ENCODE measurements at regions not wholly inside any gene's neighbourhood (a gene's known extent, or its start where the extent isn't known, plus 50 kb on each side); places are given as distances from the start of the nearest gene placed in this dataset.

DNA sequence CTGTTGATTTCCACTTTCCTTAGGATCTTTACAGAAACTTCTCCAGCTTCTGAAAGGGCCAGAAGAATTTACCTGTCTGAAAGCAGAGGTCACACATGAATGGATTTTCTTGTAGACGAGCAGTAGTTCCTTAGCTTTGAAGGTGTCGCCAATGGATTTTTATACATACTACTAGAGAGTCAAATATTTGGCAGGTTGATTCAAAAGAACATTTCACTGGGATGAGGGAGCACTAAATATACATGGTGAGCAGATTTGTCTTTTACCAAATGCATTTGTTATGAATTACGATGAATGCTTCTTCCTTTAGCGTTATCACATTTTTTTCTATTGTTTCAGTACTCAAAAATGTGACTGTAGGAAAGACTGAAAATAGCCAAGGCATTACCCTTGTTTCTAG, 162.3 kb downstream of the PAX1 start:
- no peak overlapping the region for H3K4me3 ChIP-seq
- H3K27me3 ChIP-seq, result no peaks in the 10 kb centered on the region
- no peaks in the 10 kb centered on the region for H3K9me3 ChIP-seq
- H3K27ac ChIP-seq, result no peak overlapping the region
- no peaks in the 10 kb centered on the region for H3K36me3 ChIP-seq
- DNase-seq (ENCODE audit: low spot score in 2 of 2), result no peak
- H3K4me1 ChIP-seq, result no peaks in the 10 kb centered on the region
- intact Hi-C loops (cut with DNase I; ENCODE audit: low total_unique reads), result no loop called here
- TF ChIP-seq POLR2AphosphoS5 (IDR thresholded peaks at IDR 0.05) (no peak), POLR2A (IDR thresholded peaks at IDR 0.05) (no peak)
- TF ChIP-seq, protein P1, sequence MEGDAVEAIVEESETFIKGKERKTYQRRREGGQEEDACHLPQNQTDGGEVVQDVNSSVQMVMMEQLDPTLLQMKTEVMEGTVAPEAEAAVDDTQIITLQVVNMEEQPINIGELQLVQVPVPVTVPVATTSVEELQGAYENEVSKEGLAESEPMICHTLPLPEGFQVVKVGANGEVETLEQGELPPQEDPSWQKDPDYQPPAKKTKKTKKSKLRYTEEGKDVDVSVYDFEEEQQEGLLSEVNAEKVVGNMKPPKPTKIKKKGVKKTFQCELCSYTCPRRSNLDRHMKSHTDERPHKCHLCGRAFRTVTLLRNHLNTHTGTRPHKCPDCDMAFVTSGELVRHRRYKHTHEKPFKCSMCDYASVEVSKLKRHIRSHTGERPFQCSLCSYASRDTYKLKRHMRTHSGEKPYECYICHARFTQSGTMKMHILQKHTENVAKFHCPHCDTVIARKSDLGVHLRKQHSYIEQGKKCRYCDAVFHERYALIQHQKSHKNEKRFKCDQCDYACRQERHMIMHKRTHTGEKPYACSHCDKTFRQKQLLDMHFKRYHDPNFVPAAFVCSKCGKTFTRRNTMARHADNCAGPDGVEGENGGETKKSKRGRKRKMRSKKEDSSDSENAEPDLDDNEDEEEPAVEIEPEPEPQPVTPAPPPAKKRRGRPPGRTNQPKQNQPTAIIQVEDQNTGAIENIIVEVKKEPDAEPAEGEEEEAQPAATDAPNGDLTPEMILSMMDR (IDR thresholded peaks at IDR 0.05), result no peak

DNA sequence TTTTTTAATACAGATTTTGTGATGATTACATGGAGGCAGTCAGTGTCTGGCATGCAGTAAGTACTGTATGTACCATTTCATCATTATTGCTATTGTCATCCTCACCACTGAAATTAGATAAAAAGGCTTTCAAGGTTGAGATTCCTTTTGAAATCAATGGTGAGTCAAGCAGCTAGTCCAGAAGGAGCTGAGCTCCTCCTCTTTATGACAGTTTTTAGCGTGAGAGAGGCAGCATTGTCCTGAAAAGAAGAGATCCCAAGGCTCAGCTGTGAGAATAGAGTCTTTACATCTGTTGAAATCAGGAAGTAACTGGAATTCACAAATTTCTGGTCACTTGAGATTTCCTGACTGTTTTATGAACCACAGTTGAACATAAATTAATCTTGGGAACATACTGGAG, 161.9 kb downstream of the PAX1 start:
- Histone ChIP-seq H3K4me1 (no peaks in the 10 kb centered on the region), H3K4me3 (no peak overlapping the region), H3K27ac (no peak overlapping the region), H3K27me3 (no peaks in the 10 kb centered on the region), H3K9me3 (no peaks in the 10 kb centered on the region), H3K36me3 (no peaks in the 10 kb centered on the region)
- TF ChIP-seq POLR2AphosphoS5 (IDR thresholded peaks at IDR 0.05), result no peak
- TF ChIP-seq, protein P1 (IDR thresholded peaks at IDR 0.05), result no peak
- no peak for TF ChIP-seq POLR2A (IDR thresholded peaks at IDR 0.05)
- DNase-seq (ENCODE audit: low spot score in 2 of 2), result no peak
- intact Hi-C loops (cut with DNase I; ENCODE audit: low total_unique reads), result no loop called here

DNA sequence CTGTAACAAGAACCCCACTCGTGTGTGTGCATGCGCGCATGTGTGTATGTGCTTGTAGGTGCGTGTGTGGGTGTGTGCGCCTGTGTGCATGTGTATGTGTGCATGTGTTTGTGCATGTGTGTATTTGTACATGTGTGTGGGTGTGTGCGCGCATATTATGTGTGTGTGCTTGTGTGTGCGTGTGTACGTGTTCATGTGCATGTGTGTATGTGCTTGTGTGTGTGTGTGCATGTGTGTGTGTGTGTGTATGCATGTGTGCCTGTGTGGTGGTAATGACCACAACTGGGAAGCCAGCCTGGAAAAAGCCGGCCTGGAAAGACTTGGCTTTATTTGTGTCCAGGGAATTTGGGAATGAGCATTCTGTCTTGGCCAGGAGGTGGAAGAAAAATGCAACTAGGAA, 157.5 kb downstream of the PAX1 start:
- DNase-seq (ENCODE audit: low spot score in 2 of 2), result no peak
- no peaks in the 10 kb centered on the region for H3K4me1 ChIP-seq
- H3K27ac ChIP-seq, result no peak overlapping the region
- TF ChIP-seq, protein P1 (IDR thresholded peaks at IDR 0.05), result no peak
- TF ChIP-seq POLR2AphosphoS5 (IDR thresholded peaks at IDR 0.05), result no peak
- no peak for TF ChIP-seq POLR2A (IDR thresholded peaks at IDR 0.05)
- H3K27me3 ChIP-seq, result no peaks in the 10 kb centered on the region
- H3K9me3 ChIP-seq, result no peaks in the 10 kb centered on the region
- no peak overlapping the region for H3K4me3 ChIP-seq
- intact Hi-C loops (cut with DNase I; ENCODE audit: low total_unique reads), result no loop called here
- no peaks in the 10 kb centered on the region for H3K36me3 ChIP-seq

DNA sequence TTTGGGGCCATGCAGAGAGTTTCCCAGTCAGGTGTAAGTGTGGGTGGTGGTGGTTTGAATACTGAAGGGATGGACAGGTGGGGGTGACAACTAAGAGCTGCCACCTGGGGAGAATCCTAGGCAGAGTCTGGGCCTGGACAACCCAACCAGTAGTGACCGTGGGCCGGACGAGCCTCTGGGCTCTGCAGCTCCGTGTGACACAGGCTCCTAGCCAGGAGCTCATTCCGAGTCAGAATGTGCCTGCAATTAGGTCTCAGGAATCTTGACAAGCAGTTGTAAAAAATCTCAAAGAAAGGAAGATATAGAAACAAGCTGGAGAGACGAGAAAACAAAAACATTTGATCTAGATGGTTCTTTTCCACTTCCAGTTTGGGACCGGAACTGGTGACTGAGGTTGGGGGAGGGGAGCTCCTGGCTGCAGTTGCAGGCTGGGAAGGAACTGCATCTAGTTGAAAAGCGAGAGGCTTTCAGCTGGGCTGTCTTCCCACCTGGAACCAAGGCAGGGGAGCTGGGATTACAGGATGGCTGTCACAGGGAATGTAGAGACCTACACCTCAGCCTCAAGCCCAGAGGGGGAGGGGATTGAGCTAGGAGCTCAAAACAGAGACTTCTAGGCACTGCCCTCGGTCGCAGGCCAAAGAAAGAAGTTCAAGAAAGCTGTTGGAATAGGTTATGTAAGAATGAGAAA, 156.9 kb downstream of the PAX1 start:
- Histone ChIP-seq H3K36me3 (no peaks in the 10 kb centered on the region), H3K4me1 (no peaks in the 10 kb centered on the region), H3K27ac (no peak overlapping the region), H3K4me3 (no peak overlapping the region), H3K27me3 (no peaks in the 10 kb centered on the region), H3K9me3 (no peaks in the 10 kb centered on the region)
- no peak for DNase-seq (ENCODE audit: low spot score in 2 of 2)
- intact Hi-C loops (cut with DNase I; ENCODE audit: low total_unique reads), result no loop called here
- TF ChIP-seq POLR2A (IDR thresholded peaks at IDR 0.05) (no peak), POLR2AphosphoS5 (IDR thresholded peaks at IDR 0.05) (no peak)
- TF ChIP-seq, protein P1 (IDR thresholded peaks at IDR 0.05), result no peak

DNA sequence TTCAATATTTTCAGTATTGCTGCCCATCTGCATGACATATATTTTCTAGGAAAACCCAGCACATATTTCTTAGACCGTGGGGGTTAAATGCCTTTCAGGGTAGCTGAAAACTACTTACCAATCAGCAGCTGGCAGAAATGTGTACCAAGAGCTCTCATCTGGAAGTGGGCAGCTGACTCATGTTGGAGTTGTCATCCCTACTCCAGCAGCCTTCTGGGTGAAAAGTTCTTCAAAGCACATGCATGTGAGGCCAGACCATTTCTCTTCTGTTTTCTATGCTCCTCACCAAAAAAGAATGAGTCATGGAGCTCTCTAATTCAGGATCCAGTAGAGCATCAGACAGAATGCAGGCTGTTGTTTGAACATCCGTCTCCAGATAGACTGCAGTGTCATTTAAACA, 135.5 kb downstream of the PAX1 start:
- intact Hi-C loops (cut with DNase I; ENCODE audit: low total_unique reads), result no loop called here

More for the DNA sequence above, 135.5 kb downstream of the PAX1 start:
- Histone ChIP-seq H3K27me3 (no peaks in the 10 kb centered on the region), H3K36me3 (no peaks in the 10 kb centered on the region), H3K9me3 (no peaks in the 10 kb centered on the region), H3K4me3 (no peak overlapping the region), H3K27ac (no peak overlapping the region), H3K4me1 (no peaks in the 10 kb centered on the region)
- DNase-seq (ENCODE audit: low spot score in 2 of 2), result no peak
- TF ChIP-seq POLR2AphosphoS5 (IDR thresholded peaks at IDR 0.05) (no peak), POLR2A (IDR thresholded peaks at IDR 0.05) (no peak)
- TF ChIP-seq, protein P1 (IDR thresholded peaks at IDR 0.05), result no peak

All from breast epithelium (tissue), 4 donors.